ENCODE measurements at regions not wholly inside any gene's neighbourhood (a gene's known extent, or its start where the extent isn't known, plus 50 kb on each side); places are given as distances from the start of the nearest gene placed in this dataset.

DNA sequence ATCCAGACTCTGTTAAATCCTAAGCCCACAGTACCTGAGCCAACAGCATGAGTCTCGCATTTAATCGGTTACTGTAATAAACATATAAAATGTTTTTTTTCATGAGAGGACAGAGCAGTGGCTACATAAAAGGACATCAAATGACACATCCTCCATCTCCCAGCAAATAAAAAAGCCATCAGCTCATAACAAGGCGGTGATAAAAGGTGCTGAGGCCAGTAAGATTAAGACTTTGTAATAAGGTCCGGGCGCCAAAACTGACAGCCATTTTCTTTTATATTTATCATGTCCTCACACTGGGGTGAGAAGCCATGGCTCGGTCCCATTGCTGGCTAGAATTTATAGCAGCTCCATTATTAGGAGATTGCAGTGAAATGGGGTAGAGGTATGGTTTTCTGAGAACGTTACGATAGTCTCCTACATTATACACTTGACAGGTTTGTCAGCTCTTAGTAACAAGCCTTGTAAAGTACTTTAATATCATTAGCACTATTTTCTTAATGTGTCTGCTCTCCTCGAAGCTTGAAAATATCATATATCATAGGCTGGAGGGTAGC is 977.8 kb upstream of the NR2F2 start:
- no peak for DNase-seq (ENCODE audit: low spot score)
- in situ Hi-C loops (cut with HindIII; ENCODE audit: low sequenced_read_pairs): no loop called here

- in situ Hi-C loops (cut with HindIII; ENCODE audit: low sequenced_read_pairs): no loop called here
- DNase-seq (ENCODE audit: low spot score): no peak
Observed at GRCh38 chr15:95353512-95353911, 977.0 kb upstream of the NR2F2 start.

DNA sequence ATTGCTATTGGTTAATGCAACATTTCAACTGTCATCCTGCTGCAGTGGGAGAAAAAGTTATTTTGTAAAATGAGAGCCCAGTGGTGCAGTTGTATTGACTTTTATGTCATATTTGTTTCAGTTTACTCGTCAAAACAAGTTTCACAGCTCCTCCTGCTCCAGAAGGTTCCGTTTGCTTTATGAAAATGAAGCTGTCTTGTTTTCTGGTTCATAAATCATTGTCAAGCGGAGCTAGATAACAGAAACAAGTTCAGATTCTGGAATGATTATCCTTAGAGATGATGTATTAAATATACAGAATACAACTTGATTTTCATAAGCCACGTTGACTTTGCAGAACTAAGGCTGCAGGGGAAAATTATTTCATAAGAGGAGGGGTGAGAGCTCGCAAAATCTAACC is 970.5 kb upstream of the NR2F2 start:
- in situ Hi-C loops (cut with HindIII; ENCODE audit: low sequenced_read_pairs): no loop called here
- no peak for DNase-seq (ENCODE audit: low spot score)

DNA sequence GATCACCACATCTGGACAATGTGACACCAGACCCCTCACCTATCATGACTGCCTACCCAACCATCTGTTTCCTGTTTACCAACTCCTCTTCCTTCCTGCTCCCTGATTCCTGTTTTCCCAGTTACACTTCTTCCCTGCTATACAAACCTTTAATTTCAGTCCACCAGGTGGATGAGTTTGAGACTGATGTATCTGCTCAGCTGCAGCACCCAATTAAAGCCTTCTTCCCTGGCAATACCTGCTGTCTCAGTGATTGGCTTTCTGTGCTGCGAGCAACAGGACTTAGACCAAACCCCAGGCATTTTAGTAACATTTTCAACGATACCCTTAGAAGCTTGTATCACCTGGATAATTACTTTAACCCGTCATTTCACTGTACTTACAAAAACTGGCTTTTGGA is 968.2 kb upstream of the NR2F2 start:
- in situ Hi-C loops (cut with HindIII; ENCODE audit: low sequenced_read_pairs): no loop called here

DNA sequence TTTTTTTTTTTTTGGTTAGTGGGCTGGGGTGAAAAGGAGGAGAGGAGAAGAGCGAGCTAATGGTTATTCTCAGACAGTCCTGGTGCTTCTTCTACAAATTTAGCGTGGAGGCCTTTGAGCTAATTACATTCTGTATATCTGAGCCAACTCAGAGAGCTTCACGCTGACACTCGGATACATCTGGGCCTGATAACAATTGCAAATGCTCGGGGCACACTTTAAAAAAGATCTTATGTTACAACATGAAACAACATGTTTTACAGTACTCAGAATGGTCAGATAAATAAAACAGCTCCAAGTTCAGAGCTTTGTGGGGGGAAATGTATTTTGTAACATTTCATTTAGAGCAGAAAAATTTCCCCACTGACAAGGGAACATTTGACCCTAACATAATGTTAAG is 966.9 kb upstream of the NR2F2 start:
- in situ Hi-C loops (cut with HindIII; ENCODE audit: low sequenced_read_pairs): no loop called here
- no peak for DNase-seq (ENCODE audit: low spot score)

More for the DNA sequence above, 968.2 kb upstream of the NR2F2 start:
- no peak for DNase-seq (ENCODE audit: low spot score)

DNA sequence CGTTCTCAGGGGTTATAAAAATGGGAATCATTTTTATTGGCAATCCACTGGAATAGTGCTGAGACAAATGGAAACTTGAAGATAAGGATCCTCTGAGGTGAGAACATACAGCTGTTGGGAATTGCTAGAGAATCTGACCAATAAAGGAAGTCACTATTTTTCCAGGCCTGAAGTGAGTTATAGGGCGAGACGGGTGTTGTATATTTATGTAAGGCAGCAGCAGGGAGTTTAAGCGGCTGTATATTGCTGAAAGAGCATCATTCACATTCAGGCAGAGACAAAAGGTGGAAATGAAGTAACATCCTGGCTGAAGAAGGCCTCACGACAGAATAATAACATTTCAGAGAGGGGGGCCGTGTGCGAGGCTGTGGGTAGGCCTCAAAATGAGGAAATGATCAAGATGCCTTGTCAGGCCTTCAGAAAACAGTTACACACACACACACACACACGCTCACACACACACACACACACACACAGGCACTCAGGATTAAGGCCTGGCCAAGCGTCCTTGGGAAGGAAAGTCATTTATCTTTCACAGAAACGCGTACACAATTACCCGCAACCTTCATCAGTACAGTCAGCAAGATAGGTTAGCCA is 964.9 kb upstream of the NR2F2 start:
- in situ Hi-C loops (cut with HindIII; ENCODE audit: low sequenced_read_pairs): no loop called here
- no peak for DNase-seq (ENCODE audit: low spot score)

DNA sequence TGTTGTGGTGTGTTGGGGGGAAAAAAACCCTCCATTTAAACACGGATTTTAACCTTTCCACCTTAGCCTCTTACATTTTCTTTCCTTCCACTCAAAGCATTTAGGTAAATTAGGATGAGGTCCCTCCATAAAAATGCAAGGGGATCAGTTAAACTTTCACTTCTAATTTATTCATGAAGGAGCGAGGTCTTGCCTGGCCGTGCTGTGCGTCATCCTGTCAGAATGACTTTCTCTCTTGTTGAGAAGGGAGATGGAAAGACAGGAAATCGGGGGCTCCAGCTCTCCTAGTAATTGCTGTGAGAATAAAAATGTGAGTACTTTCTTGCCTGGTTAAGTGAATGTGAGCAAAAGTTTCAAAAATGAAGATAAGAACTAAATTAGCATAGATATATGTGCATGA is 962.3 kb upstream of the NR2F2 start:
- DNase-seq (ENCODE audit: low spot score): no peak
- in situ Hi-C loops (cut with HindIII; ENCODE audit: low sequenced_read_pairs): no loop called here

DNA sequence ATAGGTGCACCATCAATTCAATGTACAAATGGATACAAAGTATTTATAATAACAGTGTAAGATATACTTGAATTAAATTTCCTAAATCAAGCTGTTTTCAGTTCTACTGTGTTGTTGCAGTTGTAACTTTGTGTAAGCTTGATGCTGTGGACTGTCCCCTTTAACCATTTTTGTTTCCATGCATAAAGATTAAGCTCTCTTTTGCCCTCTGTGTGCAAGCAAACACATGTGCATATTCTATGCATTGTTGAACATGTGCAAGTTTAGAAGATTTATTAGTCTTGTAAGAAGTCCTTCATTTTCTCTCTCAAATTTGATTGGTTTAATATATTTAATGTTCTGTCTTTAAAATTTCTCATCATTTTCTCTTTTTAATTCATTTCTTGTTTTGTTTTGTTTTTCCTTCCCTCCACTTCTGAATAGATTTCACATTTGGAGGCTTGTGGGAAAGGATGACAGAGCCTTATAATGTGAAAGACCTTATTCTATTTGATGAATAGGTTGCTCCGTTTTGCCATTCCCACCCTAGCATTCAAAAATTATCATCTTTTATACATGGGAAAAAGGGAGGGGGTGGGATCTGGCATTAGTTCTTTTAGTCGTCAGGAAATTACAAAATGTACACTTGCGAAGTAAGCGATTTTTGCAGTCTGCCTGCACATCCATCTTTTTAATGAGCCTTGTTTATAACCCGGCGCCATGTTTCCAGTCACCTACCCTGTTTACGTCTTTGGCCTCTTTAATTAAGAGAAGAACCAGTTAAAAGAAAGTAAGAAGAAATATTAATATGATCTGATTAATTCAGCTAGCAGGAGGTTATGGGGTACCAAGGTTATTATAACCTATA is 961.5 kb upstream of the NR2F2 start:
- DNase-seq (ENCODE audit: low spot score): no peak
- in situ Hi-C loops (cut with HindIII; ENCODE audit: low sequenced_read_pairs): no loop called here

- DNase-seq (ENCODE audit: low spot score): no peak
- in situ Hi-C loops (cut with HindIII; ENCODE audit: low sequenced_read_pairs): no loop called here
Observed at GRCh38 chr15:95370291-95370690, 960.2 kb upstream of the NR2F2 start.

DNA sequence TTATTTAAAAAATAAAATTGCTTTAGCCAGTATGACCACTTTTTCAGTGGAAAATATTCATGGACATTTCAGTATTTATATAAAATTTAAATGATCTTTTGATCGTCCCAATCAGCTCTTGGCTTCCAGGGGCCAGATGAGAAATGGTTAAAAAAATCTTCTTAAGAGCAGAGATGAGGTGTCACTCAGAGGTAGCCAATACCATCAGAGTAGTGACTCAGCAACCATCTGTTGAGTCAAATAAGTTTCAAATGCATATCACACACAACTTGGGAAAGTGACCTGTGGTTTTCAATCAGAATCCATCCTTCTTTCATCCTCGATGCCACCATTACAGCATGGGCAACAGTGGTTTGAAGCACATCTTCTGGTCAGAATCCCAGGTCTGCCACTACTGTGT is 958.8 kb upstream of the NR2F2 start:
- DNase-seq (ENCODE audit: low spot score): no peak
- in situ Hi-C loops (cut with HindIII; ENCODE audit: low sequenced_read_pairs): no loop called here

GRCh38 chr15:95375281-95375680 is 955.2 kb upstream of the NR2F2 start:
- no peak for DNase-seq (ENCODE audit: low spot score)
- in situ Hi-C loops (cut with HindIII; ENCODE audit: low sequenced_read_pairs): no loop called here

DNA sequence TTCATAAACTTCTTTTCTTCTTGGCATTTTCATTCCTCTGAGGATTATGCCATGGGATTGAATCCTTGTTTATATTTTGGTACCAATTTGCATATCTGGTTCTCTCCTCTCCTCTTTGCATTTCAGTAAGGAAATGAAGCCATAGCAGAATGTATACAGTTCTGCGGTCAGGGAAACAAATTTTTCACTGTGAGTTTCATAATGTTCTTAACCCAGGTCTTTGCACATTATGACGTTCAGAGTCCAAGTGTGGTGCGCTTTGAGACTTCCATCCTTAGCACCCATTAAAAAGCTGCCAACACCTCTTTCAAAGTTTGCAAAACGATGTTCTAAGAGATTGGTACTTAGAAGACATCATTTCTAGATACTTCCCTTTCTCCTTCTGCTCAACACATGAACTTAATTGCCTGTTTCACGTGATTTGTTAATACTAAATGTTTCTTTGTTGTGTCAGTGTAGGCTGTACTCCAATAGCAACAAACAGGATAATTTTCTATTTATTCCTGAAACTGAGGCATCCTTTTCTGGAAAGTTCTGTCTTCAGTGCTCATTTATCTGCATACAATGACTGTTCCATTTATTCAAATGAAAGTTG is 953.1 kb upstream of the NR2F2 start:
- in situ Hi-C loops (cut with HindIII; ENCODE audit: low sequenced_read_pairs): no loop called here
- DNase-seq (ENCODE audit: low spot score): no peak

DNA sequence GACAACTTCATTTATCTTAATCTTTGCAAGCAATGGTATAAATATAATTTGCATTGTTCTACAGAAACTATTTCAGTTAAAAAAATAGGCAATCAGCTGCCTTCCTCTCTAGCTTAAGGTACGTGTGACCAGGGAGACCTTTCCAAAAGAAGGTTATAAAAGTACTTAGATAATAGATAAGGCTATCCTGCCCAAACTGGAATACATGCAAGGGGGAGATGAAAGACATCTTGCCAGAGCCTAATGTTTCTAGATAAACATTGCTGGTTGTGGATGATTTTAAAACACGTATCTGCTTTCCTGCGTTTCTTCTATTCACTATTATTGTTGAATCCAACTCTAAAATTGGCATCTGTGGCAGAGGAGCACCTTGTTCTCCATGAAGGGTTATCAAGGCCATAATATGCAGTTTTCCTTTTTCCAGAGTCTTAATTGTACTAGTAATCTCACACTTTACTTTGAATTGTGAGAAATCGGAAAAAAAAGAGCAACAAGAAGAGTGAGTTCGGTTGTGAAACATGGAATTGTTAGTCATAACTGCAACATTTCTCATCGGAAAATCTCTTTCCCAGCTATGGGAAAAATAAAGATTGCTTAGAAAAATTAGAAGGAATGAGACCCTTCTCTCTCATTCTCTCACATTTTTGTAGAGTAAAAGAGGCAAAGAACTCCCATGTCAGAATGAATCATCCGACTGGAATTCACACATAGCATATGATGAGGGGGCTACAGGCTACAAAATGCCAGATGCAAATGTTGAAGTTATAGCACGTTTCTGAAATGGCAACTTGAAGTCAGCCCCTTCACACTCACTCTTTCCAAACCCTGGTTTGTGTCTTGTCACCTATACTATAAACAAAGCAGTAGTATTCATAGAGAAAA is 936.1 kb upstream of the NR2F2 start:
- DNase-seq (ENCODE audit: low spot score): no peak
- in situ Hi-C loops (cut with HindIII; ENCODE audit: low sequenced_read_pairs): no loop called here

DNA sequence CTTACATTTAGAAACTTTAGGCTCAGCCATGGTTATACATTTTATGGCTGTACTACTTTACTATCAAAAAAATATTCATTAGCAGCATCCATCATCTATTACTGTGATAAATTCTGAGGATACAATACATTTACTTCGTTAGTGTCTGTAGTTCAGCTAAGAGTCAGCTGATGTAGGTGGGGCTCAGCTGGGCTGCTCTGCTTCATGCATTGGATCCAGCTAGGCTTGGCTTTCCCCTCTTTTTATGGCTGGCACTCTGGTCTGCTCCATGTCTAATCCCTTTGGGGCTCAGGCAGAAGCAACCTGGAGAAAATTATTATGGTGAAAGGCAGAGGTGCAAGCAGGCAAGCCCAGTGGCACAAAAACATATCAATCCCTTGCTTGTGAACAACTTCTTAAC is 930.1 kb upstream of the NR2F2 start:
- in situ Hi-C loops (cut with HindIII; ENCODE audit: low sequenced_read_pairs): no loop called here
- no peak for DNase-seq (ENCODE audit: low spot score)

GRCh38 chr15:95401587-95401986 is 928.9 kb upstream of the NR2F2 start:
- DNase-seq (ENCODE audit: low spot score): no peak
- in situ Hi-C loops (cut with HindIII; ENCODE audit: low sequenced_read_pairs): no loop called here

DNA sequence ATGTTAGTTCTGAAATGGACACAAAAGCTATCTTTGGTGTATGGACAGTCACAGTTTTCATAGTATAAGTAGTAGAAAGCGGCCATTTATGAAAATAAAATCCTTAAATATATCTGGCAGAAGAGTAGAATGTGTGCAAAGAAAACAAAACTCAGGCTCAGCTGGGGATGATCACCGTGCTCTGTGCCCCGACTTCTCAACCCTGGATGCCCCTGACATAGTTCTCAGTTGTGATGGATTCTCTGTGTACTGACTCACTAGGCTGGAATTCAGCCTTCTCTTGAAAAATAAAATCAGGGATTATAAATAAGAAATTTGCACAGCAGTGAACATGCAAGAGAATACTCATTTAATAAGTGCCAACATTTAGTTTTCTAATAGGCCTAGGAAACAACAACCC is 925.1 kb upstream of the NR2F2 start:
- no peak for DNase-seq (ENCODE audit: low spot score)
- in situ Hi-C loops (cut with HindIII; ENCODE audit: low sequenced_read_pairs): no loop called here

- in situ Hi-C loops (cut with HindIII; ENCODE audit: low sequenced_read_pairs): no loop called here
- DNase-seq (ENCODE audit: low spot score): no peak
Observed at GRCh38 chr15:95407534-95407933, 923.0 kb upstream of the NR2F2 start.

DNA sequence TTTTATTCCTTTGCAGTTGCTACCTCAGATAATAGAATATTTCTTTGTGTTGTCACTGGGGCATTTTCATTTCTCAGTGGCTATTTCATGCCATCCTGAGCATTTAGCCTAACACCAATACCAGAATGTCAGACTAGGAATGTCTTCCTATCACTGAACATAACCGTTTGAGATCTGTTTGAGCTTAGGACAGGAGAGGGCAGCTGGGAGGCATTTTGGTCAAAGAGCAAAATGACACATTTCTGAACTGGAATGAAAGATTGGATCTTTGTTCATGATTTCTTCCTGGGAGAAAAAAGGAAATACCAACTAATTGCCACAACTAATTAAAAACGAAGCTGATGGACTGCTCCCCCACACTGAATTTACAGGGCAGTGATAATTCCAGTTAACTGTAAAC is 921.3 kb upstream of the NR2F2 start:
- no peak for DNase-seq (ENCODE audit: low spot score)
- in situ Hi-C loops (cut with HindIII; ENCODE audit: low sequenced_read_pairs): no loop called here

DNA sequence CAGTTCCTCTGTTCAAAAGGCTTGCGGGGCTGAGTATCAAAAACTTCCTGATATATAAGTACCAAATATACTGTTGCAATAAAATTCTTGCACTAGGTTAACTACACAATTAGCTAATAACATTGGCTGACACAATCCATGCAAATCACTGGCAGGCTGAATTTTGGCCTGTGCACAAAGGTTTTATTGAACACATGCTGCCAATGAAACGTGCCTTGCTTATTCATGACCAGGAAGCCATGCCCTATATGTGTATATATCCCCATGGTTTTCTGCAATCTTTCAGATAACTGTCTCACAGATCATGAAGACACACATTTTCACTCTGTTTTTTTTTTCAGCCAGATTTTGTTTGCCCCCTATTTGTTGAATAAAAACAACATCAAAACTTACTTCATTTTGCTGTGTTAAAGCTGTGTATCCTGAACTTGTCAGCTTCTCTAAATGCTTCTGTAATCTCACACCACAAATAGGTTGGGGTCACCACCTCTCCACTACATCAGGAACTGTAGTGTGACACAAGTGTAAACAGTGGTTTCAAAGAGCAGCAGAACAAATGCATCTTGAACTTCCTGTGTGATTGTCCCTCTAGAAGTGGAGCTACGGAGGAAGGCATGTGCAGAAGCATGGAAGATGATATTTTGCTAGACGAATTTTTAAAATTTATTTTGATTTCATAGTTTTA is 920.7 kb upstream of the NR2F2 start:
- in situ Hi-C loops (cut with HindIII; ENCODE audit: low sequenced_read_pairs): no loop called here
- no peak for DNase-seq (ENCODE audit: low spot score)

Data from G401 (cell line).